OCI-LY1 (cell line): ENCODE measurements at regions not wholly inside any gene's neighbourhood (a gene's known extent, or its start where the extent isn't known, plus 50 kb on each side); places are given as distances from the start of the nearest gene placed in this dataset.

Source experiments
- CTCF ChIP-seq: fragments of 200-600 bp; sonication (generic), shearing (Covaris generic); IDR thresholded peaks from 2 replicates; pipeline ENCODE4 v1.5.1; 2017; ENCODE audit warnings: mild to moderate bottlenecking, antibody characterized with exemption, low read length, moderate library complexity, mixed read lengths
- EZH2 ChIP-seq: fragments of 200-600 bp; sonication (generic), shearing (Covaris generic); IDR thresholded peaks from 2 replicates; pipeline ENCODE4 v1.8.0; 2017; ENCODE audit warnings: borderline replicate concordance, mixed run types, mild to moderate bottlenecking, antibody characterized with exemption, low read length, moderate library complexity, mixed read lengths

- TF ChIP-seq CTCF (no peak), EZH2 (no peak)
These were observed 447.4 kb downstream of the CMPK2 start for GRCh38 chr2:6418291-6418690.
